HCT116 (cell line): ENCODE measurements at regions not wholly inside any gene's neighbourhood (a gene's known extent, or its start where the extent isn't known, plus 50 kb on each side); places are given as distances from the start of the nearest gene placed in this dataset.

Experiments
- ATAC-seq: fragments of 200-7000 bp; cut with Tn5 transposase; 2 replicates; pipeline ENCODE4 v1.9.1; 2020; ENCODE audit warnings: mild to moderate bottlenecking, moderate library complexity
- BruUV-seq: library from RNA; stranded (reverse); fragments of 400-500 nt; replicated peaks from 2 replicates; lab custom pipeline; 2021; lab: Mats Ljungman, UMichigan
- CTCF ChIA-PET: fragments of 300-600 bp; sonication (Branson Sonifier 250); formaldehyde crosslinking; loops from one replicate; lab custom pipeline; 2021; ENCODE audit warnings: antibody characterized with exemption; lab: Charles Lee
- POLR2A ChIA-PET: fragments of 300-600, 350-600 bp; sonication (Branson Sonifier 250); formaldehyde crosslinking; loops from one replicate; lab custom pipeline; 2021; ENCODE audit warnings: antibody characterized with exemption; lab: Charles Lee
- RAD21 ChIA-PET, 2 experiments: fragments of 300-600 bp; sonication (Branson Sonifier 250); formaldehyde crosslinking; loops; one replicate each; lab custom pipeline; 2023; ENCODE audit warnings: low total read pairs in 2 of 2; ENCODE audit not compliant: uncharacterized antibody in 2 of 2, unreplicated experiment in 2 of 2, low non-redundant PET in 1 of 2; lab: Charles Lee
- DNase-seq: peaks from one replicate; pipeline ENCODE4 v3.0.0-alpha.2; 2010; ENCODE audit warnings: low read depth, low spot score
- H2AFZ ChIP-seq: fragments of 200-600 bp; shearing (Covaris generic), sonication (generic); 2 replicates; pipeline ENCODE4 v1.6.1; 2017; ENCODE audit warnings: low read depth, mixed run types, mixed read lengths, antibody characterized with exemption, low read length; ENCODE audit not compliant: poor library complexity, severe bottlenecking
- H3K27ac ChIP-seq: 2 replicates; pipeline ENCODE4 v1.5.1; 2012; ENCODE audit warnings: low read depth, low read length
- H3K27me3 ChIP-seq: fragments of 200-600 bp; sonication (generic); 2 replicates; pipeline ENCODE4 v1.6.1; 2016; ENCODE audit warnings: mixed run types, low read length, mixed read lengths; ENCODE audit not compliant: insufficient read depth
- H3K36me3 ChIP-seq, 2 experiments: fragments of 200-500 bp in 1 of 2; fragments of 200-600 bp in 1 of 2; sonication (Bioruptor generic) in 1 of 2; sonication (generic) in 1 of 2; 2 replicates each; pipeline versions ENCODE4 v1.5.1 to v1.6.1; 2014 to 2016; ENCODE audit warnings: low read length in 2 of 2, inconsistent platforms in 1 of 2, mixed read lengths in 1 of 2, mixed run types in 1 of 2; ENCODE audit not compliant: insufficient read depth in 2 of 2, control insufficient read depth in 1 of 2
- H3K4me1 ChIP-seq, 2 experiments: fragments of 200-600 bp in 1 of 2; sonication (generic) in 1 of 2; 2 replicates each; pipeline versions ENCODE4 v1.5.1 to v1.6.1; 2012 to 2017; ENCODE audit warnings: low read length in 2 of 2, inconsistent platforms in 1 of 2, mild to moderate bottlenecking in 1 of 2, mixed read lengths in 1 of 2, mixed run types in 1 of 2, moderate library complexity in 1 of 2; ENCODE audit not compliant: insufficient read depth in 2 of 2, control insufficient read depth in 1 of 2
- H3K4me2 ChIP-seq: fragments of 200-600 bp; sonication (generic); 2 replicates; pipeline ENCODE4 v1.6.1; 2017; ENCODE audit warnings: mixed run types, low read length, mixed read lengths
- H3K4me3 ChIP-seq, 2 experiments: fragments of 200-600 bp in 1 of 2; sonication (generic) in 1 of 2; replicated peaks in 1 of 2; 2 replicates each; pipeline ENCODE4 v1.5.1; 2011 to 2016; ENCODE audit warnings: low read length in 2 of 2, control low read depth in 1 of 2, low read depth in 1 of 2, mild to moderate bottlenecking in 1 of 2, mixed read lengths in 1 of 2, mixed run types in 1 of 2
- H3K79me2 ChIP-seq: fragments of 200-600 bp; sonication (generic); 2 replicates; pipeline ENCODE4 v1.6.1; 2017; ENCODE audit warnings: mild to moderate bottlenecking, mixed run types, low read length, moderate library complexity, mixed read lengths; ENCODE audit not compliant: insufficient read depth
- H3K9ac ChIP-seq: fragments of 200-600 bp; sonication (generic); 2 replicates; pipeline ENCODE4 v1.6.1; 2016; ENCODE audit warnings: low read length, mixed read lengths
- H3K9me2 ChIP-seq: fragments of 200-600 bp; sonication (generic), shearing (Covaris generic); 2 replicates; pipeline ENCODE4 v1.6.1; 2017; ENCODE audit warnings: mixed run types, mild to moderate bottlenecking, moderate library complexity; ENCODE audit not compliant: insufficient read depth
- H3K9me3 ChIP-seq, 2 experiments: fragments of 200-500 bp in 1 of 2; fragments of 200-600 bp in 1 of 2; sonication (Bioruptor generic) in 1 of 2; sonication (generic) in 1 of 2; 2 replicates each; pipeline ENCODE4 v1.6.1; 2014 to 2017; ENCODE audit warnings: low read length in 2 of 2, mixed read lengths in 2 of 2, inconsistent platforms in 1 of 2, low read depth in 1 of 2, mild to moderate bottlenecking in 1 of 2, mixed run types in 1 of 2, moderate library complexity in 1 of 2; ENCODE audit not compliant: control insufficient read depth in 1 of 2, insufficient read depth in 1 of 2
- H4K20me1 ChIP-seq: fragments of 200-600 bp; sonication (generic), shearing (Covaris generic); 2 replicates; pipeline ENCODE4 v1.6.1; 2017; ENCODE audit warnings: mixed run types, mild to moderate bottlenecking, moderate library complexity; ENCODE audit not compliant: insufficient read depth
- CBX3 ChIP-seq: IDR thresholded peaks from 2 replicates; pipeline ENCODE4 v1.6.1; 2012; ENCODE audit warnings: low read depth
- CEBPB ChIP-seq: IDR thresholded peaks from 2 replicates; pipeline ENCODE4 v1.6.1; 2012; ENCODE audit warnings: low read depth
- CTCF ChIP-seq, 3 experiments: fragments of 200-600 bp in 1 of 3; sonication (generic) in 1 of 3; IDR thresholded peaks in 2 of 3; conservative IDR thresholded peaks in 1 of 3; 2 replicates each; pipeline ENCODE4 v1.5.1; 2012 to 2017; ENCODE audit warnings: low read depth in 2 of 3, low read length in 2 of 3, antibody characterized with exemption in 1 of 3, borderline replicate concordance in 1 of 3, control low read depth in 1 of 3, mild to moderate bottlenecking in 1 of 3, mixed read lengths in 1 of 3, mixed run types in 1 of 3, moderate library complexity in 1 of 3; ENCODE audit not compliant: insufficient read depth in 1 of 3
- EGR1 ChIP-seq: IDR thresholded peaks from 2 replicates; pipeline ENCODE4 v1.6.1; 2012; ENCODE audit warnings: low read depth
- ELF1 ChIP-seq: IDR thresholded peaks from 2 replicates; pipeline ENCODE4 v1.6.1; 2012; ENCODE audit warnings: low read depth, borderline replicate concordance
- JUND ChIP-seq: IDR thresholded peaks from 2 replicates; pipeline ENCODE4 v1.6.1; 2012
- POLR2AphosphoS5 ChIP-seq: IDR thresholded peaks from 2 replicates; pipeline ENCODE4 v1.6.1; 2011; ENCODE audit warnings: mild to moderate bottlenecking, low read depth, low read length, moderate library complexity
- RAD21 ChIP-seq: IDR thresholded peaks from 2 replicates; pipeline ENCODE4 v1.6.1; 2012; ENCODE audit warnings: low read depth, mild to moderate bottlenecking
- REST ChIP-seq: IDR thresholded peaks from 2 replicates; pipeline ENCODE4 v1.6.1; 2012; ENCODE audit warnings: low read depth
- SIN3A ChIP-seq: IDR thresholded peaks from 2 replicates; pipeline ENCODE4 v1.6.1; 2012; ENCODE audit warnings: low read depth
- SP1 ChIP-seq: IDR thresholded peaks from 2 replicates; pipeline ENCODE4 v1.6.1; 2012; ENCODE audit warnings: low read depth
- SRF ChIP-seq: IDR thresholded peaks from 2 replicates; pipeline ENCODE4 v1.6.1; 2012; ENCODE audit warnings: low read depth
- TCF7L2 ChIP-seq: IDR thresholded peaks from 2 replicates; pipeline ENCODE4 v1.7.0; 2011; ENCODE audit warnings: borderline replicate concordance, inconsistent platforms; ENCODE audit not compliant: insufficient read depth, insufficient read length; ENCODE audit errors: extremely low read depth
- YY1 ChIP-seq: IDR thresholded peaks from 2 replicates; pipeline ENCODE4 v1.6.1; 2011; ENCODE audit warnings: low read length, low read depth, moderate library complexity, mild to moderate bottlenecking; ENCODE audit not compliant: insufficient replicate concordance; ENCODE audit errors: extremely low read depth
- ZFX ChIP-seq: fragments of 450-650 bp; IDR thresholded peaks from 2 replicates; pipeline ENCODE4 v1.6.1; 2017
- ZNF274 ChIP-seq: fragments of 200-500 bp; sonication (Bioruptor generic); IDR thresholded peaks from 2 replicates; pipeline ENCODE4 v1.6.1; 2014; ENCODE audit warnings: mild to moderate bottlenecking, low read depth, low read length, inconsistent platforms
- intact Hi-C: fragments of 100-400 bp; cut with micrococcal nuclease; formaldehyde crosslinking; loops from 2 replicates; pipeline ENCODE4 v1.10.0; 2022

- no peaks in the 10 kb centered on the region for H4K20me1 ChIP-seq
- no TSS peak for BruUV-seq
- RAD21 ChIA-PET = no interaction called here
- no peaks in the 10 kb centered on the region for H3K79me2 ChIP-seq
- H3K27ac ChIP-seq = no peak overlapping the region
- H3K9me2 ChIP-seq = no peaks in the 10 kb centered on the region
- CTCF ChIA-PET = no interaction called here
- no peak overlapping the region for H3K9ac ChIP-seq
- ATAC-seq (no peak), DNase-seq (no peak)
- TF ChIP-seq TCF7L2 (no peak), POLR2AphosphoS5 (no peak), ZNF274 (no peak), JUND (no peak), ELF1 (no peak), SRF (no peak), CBX3 (no peak), SIN3A (no peak)
- H3K4me3 ChIP-seq = no peak overlapping the region
- H3K4me1 ChIP-seq = no peaks in the 10 kb centered on the region
- intact Hi-C loops = no loop called here
- no peaks in the 10 kb centered on the region for H3K27me3 ChIP-seq
- no peak overlapping the region for H2AFZ ChIP-seq
- POLR2A ChIA-PET = no interaction called here
- no peaks in the 10 kb centered on the region for H3K9me3 ChIP-seq
- H3K36me3 ChIP-seq = no peaks in the 10 kb centered on the region
- H3K4me2 ChIP-seq = no peak overlapping the region
Observed at GRCh38 chr1:4336507-4336906, 317.9 kb upstream of the AJAP1 start.

GRCh38 chr1:4341421-4341820 lies 313.0 kb upstream of the AJAP1 start:
- H3K4me2 ChIP-seq = no peak overlapping the region
- no peaks in the 10 kb centered on the region for H3K9me2 ChIP-seq
- TF ChIP-seq ZNF274 (no peak), CEBPB (no peak), JUND (no peak), TCF7L2 (no peak), RAD21 (no peak), ELF1 (no peak), POLR2AphosphoS5 (no peak), SP1 (no peak), ZFX (no peak), REST (no peak), CTCF (IDR thresholded peaks at IDR 0.05 in 2 of 3, conservative IDR thresholded peaks at IDR 0.05 in 1 of 3; ENCODE audit: borderline replicate concordance in 1 of 3, insufficient read depth in 1 of 3, low read depth in 2 of 3, low read length in 2 of 3) (no peak), YY1 (no peak), SRF (no peak), EGR1 (no peak), CBX3 (no peak)
- no peak overlapping the region for H3K4me3 ChIP-seq
- intact Hi-C loops = no loop called here
- DNase-seq (no peak), ATAC-seq (no peak)
- no peaks in the 10 kb centered on the region for H3K27me3 ChIP-seq
- ChIA-PET RAD21 (no interaction called here), POLR2A (no interaction called here), CTCF (no interaction called here)
- H3K4me1 ChIP-seq = no peaks in the 10 kb centered on the region
- H3K9me3 ChIP-seq = no peaks in the 10 kb centered on the region
- H3K79me2 ChIP-seq = no peaks in the 10 kb centered on the region
- no peaks in the 10 kb centered on the region for H3K36me3 ChIP-seq
- no TSS peak for BruUV-seq
- H2AFZ ChIP-seq = no peak overlapping the region
- no peak overlapping the region for H3K27ac ChIP-seq
- H3K9ac ChIP-seq = no peak overlapping the region
- no peaks in the 10 kb centered on the region for H4K20me1 ChIP-seq
